ENCODE measurements at regions not wholly inside any gene's neighbourhood (a gene's known extent, or its start where the extent isn't known, plus 50 kb on each side); places are given as distances from the start of the nearest gene placed in this dataset.
"Not testable (repeated sequence)": the region's sequence is repeated elsewhere in the genome, so short reads cannot be mapped to it uniquely, and the experiment has no call there.

GRCh38 chr13:54599413-54599812 is 1570.8 kb downstream of the OLFM4 start:
- no peak for DNase-seq (ENCODE audit: low read depth)

GRCh38 chr13:54606944-54607343 is 1578.3 kb downstream of the OLFM4 start:
- DNase-seq (ENCODE audit: low read depth), result no peak

GRCh38 chr13:54607421-54607820 is 1578.8 kb downstream of the OLFM4 start:
- no peak for DNase-seq (ENCODE audit: low read depth)

- DNase-seq (ENCODE audit: low read depth), result no peak
Observed at GRCh38 chr13:54611390-54611789, 1582.8 kb downstream of the OLFM4 start.

- no peak for DNase-seq (ENCODE audit: low read depth)
Observed at GRCh38 chr13:54614726-54615125, 1586.1 kb downstream of the OLFM4 start.

- DNase-seq (ENCODE audit: low read depth), result not testable (repeated sequence)
Observed at GRCh38 chr13:54626504-54626903, 1597.9 kb downstream of the OLFM4 start.

GRCh38 chr13:54627646-54628372 is 1599.2 kb downstream of the OLFM4 start:
- DNase-seq (ENCODE audit: low read depth), result no peak

- DNase-seq (ENCODE audit: low read depth), result no peak
Observed at GRCh38 chr13:54628383-54628782, 1599.8 kb downstream of the OLFM4 start.

GRCh38 chr13:54633456-54633855 is 1604.8 kb downstream of the OLFM4 start:
- no peak for DNase-seq (ENCODE audit: low read depth)

GRCh38 chr13:54636231-54636630 is 1607.6 kb downstream of the OLFM4 start:
- DNase-seq (ENCODE audit: low read depth), result no peak

- peak; percentile 19 for DNase-seq (ENCODE audit: low read depth)
Observed at GRCh38 chr13:54637366-54637765, 1608.8 kb downstream of the OLFM4 start.

- DNase-seq (ENCODE audit: low read depth), result no peak
Observed at GRCh38 chr13:54640719-54641118, 1612.1 kb downstream of the OLFM4 start.

- DNase-seq (ENCODE audit: low read depth), result no peak
Observed at GRCh38 chr13:54643863-54644262, 1615.2 kb downstream of the OLFM4 start.

- DNase-seq (ENCODE audit: low read depth), result no peak
Observed at GRCh38 chr13:54647275-54647674, 1618.7 kb downstream of the OLFM4 start.

- DNase-seq (ENCODE audit: low read depth), result no peak
Observed at GRCh38 chr13:54657588-54657987, 1629.0 kb downstream of the OLFM4 start.

GRCh38 chr13:54658771-54659170 is 1630.2 kb downstream of the OLFM4 start:
- DNase-seq (ENCODE audit: low read depth), result no peak

- no peak for DNase-seq (ENCODE audit: low read depth)
Observed at GRCh38 chr13:54660277-54660676, 1631.7 kb downstream of the OLFM4 start.

GRCh38 chr13:54676526-54677113 is 1648.0 kb downstream of the OLFM4 start:
- DNase-seq (ENCODE audit: low read depth), result no peak

GRCh38 chr13:54682184-54682583 is 1653.6 kb downstream of the OLFM4 start:
- no peak for DNase-seq (ENCODE audit: low read depth)

- no peak for DNase-seq (ENCODE audit: low read depth)
Observed at GRCh38 chr13:54687173-54687572, 1658.6 kb downstream of the OLFM4 start.

- no peak for DNase-seq (ENCODE audit: low read depth)
Observed at GRCh38 chr13:54699831-54700230, 1671.2 kb downstream of the OLFM4 start.

GRCh38 chr13:54705738-54706137 is 1677.1 kb downstream of the OLFM4 start:
- no peak for DNase-seq (ENCODE audit: low read depth)

- DNase-seq (ENCODE audit: low read depth), result no peak
Observed at GRCh38 chr13:54706336-54706735, 1677.7 kb downstream of the OLFM4 start.

- DNase-seq (ENCODE audit: low read depth), result no peak
Observed at GRCh38 chr13:54709546-54709945, 1680.9 kb downstream of the OLFM4 start.

Measured in iris pigment epithelial cell (primary cell).